Hepatocyte (in vitro differentiated cells): ENCODE measurements at regions not wholly inside any gene's neighbourhood (a gene's known extent, or its start where the extent isn't known, plus 50 kb on each side); places are given as distances from the start of the nearest gene placed in this dataset.

ENCODE experiments used
- DNase-seq: peaks from one replicate; pipeline ENCODE4 v3.0.0-alpha.2; 2016; ENCODE audit warnings: low spot score
- H2AFZ ChIP-seq: fragments of 200-600 bp; sonication (generic); 2 replicates; pipeline ENCODE4 v1.6.0; 2016; ENCODE audit warnings: antibody characterized with exemption, mild to moderate bottlenecking
- H3K27ac ChIP-seq: fragments of 200-600 bp; sonication (generic); 2 replicates; pipeline ENCODE4 v1.5.1; 2016; ENCODE audit warnings: mild to moderate bottlenecking
- H3K27me3 ChIP-seq: fragments of 200-600 bp; sonication (generic); 2 replicates; pipeline ENCODE4 v1.6.1; 2016
- H3K36me3 ChIP-seq: fragments of 200-600 bp; sonication (generic); replicated peaks from 2 replicates; pipeline ENCODE4 v1.5.1; 2016; ENCODE audit warnings: low read depth; ENCODE audit not compliant: insufficient read depth
- H3K4me1 ChIP-seq: fragments of 200-600 bp; sonication (generic); 2 replicates; pipeline ENCODE4 v1.5.1; 2016; ENCODE audit warnings: mild to moderate bottlenecking, moderate library complexity; ENCODE audit not compliant: insufficient read depth
- H3K4me2 ChIP-seq: fragments of 200-600 bp; sonication (generic); 2 replicates; pipeline ENCODE4 v1.6.0; 2016
- H3K4me3 ChIP-seq: fragments of 200-600 bp; sonication (generic); 2 replicates; pipeline ENCODE4 v1.5.1; 2016; ENCODE audit warnings: mild to moderate bottlenecking
- H3K79me2 ChIP-seq: fragments of 200-600 bp; sonication (generic); 2 replicates; pipeline ENCODE4 v1.6.0; 2017; ENCODE audit warnings: mild to moderate bottlenecking
- H3K9me2 ChIP-seq: fragments of 200-600 bp; sonication (generic); replicated peaks from 2 replicates; pipeline ENCODE4 v1.6.0; 2017; ENCODE audit warnings: mild to moderate bottlenecking; ENCODE audit not compliant: insufficient read depth
- H3K9me3 ChIP-seq: fragments of 200-600 bp; sonication (generic); 2 replicates; pipeline ENCODE4 v1.5.1; 2016; ENCODE audit warnings: low read depth, mild to moderate bottlenecking
- H4K20me1 ChIP-seq: fragments of 200-600 bp; sonication (generic); 2 replicates; pipeline ENCODE4 v1.6.0; 2016; ENCODE audit warnings: mild to moderate bottlenecking; ENCODE audit not compliant: insufficient read depth, poor library complexity, severe bottlenecking
- EZH2 ChIP-seq: fragments of 200-600 bp; sonication (generic); IDR thresholded peaks from 2 replicates; pipeline ENCODE4 v1.6.1; 2016; ENCODE audit warnings: antibody characterized with exemption, mild to moderate bottlenecking, borderline replicate concordance
- EZH2phosphoT487 ChIP-seq: fragments of 200-600 bp; sonication (generic); IDR thresholded peaks from one replicate; pipeline ENCODE4 v1.6.1; 2018; ENCODE audit warnings: antibody characterized with exemption, mild to moderate bottlenecking, low read depth, moderate library complexity; ENCODE audit not compliant: unreplicated experiment, severe bottlenecking
- WGBS: methylation state at CpG from one replicate; pipeline ENCODE4 v1.1.6; 2016; ENCODE audit warnings: low lambda C conversion rate; ENCODE audit errors: missing lambda C conversion rate; 5-methylcytosine and 5-hydroxymethylcytosine counted together
- TF ChIP-seq, protein P1 (sequence below): fragments of 200-600 bp; sonication (generic); IDR thresholded peaks from 2 replicates; pipeline ENCODE4 v1.5.1; 2016; ENCODE audit warnings: antibody characterized with exemption, mild to moderate bottlenecking; ENCODE audit not compliant: poor library complexity

DNA sequence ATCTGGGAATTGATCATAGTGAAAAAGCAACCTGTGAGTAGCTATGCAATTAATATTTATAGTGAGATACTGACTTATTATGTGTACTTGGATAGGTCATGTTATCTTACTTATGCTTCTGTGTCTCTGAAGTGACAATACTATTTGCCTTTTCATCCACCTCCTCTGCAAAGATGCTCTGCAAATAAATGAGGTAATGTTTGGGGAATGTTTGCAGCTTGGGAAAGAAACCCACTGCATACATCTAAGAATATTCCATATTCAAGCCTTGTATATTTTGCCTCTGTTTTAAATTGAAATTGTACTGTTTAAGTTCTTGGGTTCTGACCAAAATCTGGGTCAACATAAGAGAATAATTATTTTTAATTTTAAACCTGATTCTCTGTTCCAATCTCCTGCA lies 217.4 kb upstream of the DTNA start:
- Histone ChIP-seq H3K79me2 (no peaks in the 10 kb centered on the region), H3K4me1 (no peaks in the 10 kb centered on the region), H3K36me3 (no peaks in the 10 kb centered on the region), H3K9me2 (no peaks in the 10 kb centered on the region), H3K9me3 (no peaks in the 10 kb centered on the region), H3K4me2 (peak overlapping the region; percentile 92), H2AFZ (peak overlapping the region; percentile 6), H3K4me3 (peak overlapping the region; percentile 14), H4K20me1 (no peaks in the 10 kb centered on the region), H3K27ac (peak overlapping the region; percentile 92), H3K27me3 (peaks cover 52% of the 10 kb centered on the region)
- peak; percentile 20 for DNase-seq
- TF ChIP-seq EZH2 (no peak), EZH2phosphoT487 (no peak)
- TF ChIP-seq, protein P1, sequence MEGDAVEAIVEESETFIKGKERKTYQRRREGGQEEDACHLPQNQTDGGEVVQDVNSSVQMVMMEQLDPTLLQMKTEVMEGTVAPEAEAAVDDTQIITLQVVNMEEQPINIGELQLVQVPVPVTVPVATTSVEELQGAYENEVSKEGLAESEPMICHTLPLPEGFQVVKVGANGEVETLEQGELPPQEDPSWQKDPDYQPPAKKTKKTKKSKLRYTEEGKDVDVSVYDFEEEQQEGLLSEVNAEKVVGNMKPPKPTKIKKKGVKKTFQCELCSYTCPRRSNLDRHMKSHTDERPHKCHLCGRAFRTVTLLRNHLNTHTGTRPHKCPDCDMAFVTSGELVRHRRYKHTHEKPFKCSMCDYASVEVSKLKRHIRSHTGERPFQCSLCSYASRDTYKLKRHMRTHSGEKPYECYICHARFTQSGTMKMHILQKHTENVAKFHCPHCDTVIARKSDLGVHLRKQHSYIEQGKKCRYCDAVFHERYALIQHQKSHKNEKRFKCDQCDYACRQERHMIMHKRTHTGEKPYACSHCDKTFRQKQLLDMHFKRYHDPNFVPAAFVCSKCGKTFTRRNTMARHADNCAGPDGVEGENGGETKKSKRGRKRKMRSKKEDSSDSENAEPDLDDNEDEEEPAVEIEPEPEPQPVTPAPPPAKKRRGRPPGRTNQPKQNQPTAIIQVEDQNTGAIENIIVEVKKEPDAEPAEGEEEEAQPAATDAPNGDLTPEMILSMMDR: no peak

DNA sequence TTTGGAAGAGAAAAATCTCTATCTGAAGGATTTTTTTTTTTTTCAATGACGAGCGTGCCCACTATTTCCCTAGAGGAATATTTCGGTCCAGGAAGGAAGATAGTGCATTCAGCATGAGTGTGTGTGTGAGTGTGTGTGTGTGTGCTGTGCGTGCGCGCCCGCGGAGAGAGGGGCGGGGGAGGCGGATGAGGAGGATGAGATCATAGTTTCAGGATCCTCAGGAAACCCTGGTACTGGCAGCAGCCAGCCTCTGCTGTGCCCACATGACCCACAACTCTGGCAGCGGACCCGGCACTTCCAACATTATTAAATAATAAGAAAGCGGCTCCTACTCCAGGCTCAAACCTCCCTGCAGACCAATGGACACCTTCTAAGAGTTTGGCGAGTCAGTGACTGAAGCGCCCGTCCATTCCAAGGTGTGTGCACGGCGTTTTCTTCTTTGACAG lies 217.0 kb upstream of the DTNA start:
- H2AFZ ChIP-seq: peak overlapping the region; percentile 71
- peak overlapping the region; percentile 92 for H3K27ac ChIP-seq
- WGBS: under 1% methylated on average over 18 of the region's 18 CpGs

DNA sequence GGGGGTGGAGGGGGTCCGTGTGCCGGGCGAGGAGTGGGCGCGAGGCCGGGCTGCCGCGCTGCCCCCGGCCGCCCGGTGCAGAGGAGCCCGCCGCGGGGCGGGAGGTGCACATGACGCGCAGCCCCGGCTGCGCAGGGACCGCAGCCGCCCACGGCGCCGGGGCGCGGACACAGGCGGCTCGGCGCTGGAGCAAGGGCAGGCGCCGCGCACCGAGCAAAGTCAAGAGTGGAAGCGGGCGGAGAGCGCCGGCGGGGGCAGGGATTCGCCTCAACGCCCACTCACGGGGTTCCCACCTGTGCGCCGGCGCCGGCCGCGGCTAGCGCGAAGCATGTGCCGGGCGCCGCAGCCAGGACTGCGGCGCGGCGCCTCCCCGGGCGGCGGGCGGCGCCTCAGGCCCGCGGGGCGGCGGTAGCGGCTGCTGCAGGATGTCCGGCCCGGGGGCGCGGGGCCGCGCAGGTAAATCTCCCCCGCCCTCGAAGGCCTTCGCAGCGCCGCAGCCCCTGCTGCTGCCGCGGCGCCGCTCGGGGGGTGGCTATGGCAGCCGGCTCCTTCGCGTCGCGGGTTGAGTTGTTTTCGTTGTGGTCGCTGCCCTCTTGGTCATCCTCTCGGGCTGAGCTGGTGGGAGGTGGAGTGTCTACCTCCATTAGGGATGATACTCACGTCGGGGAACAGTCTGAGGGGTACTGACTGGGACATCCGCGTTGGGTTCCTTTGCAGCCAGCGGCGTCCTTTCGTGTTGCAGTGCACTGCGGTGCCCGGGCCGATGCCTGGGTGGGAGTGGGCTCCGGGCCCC lies 216.3 kb upstream of the DTNA start:
- H3K4me3 ChIP-seq: peak overlapping the region; percentile 88
- peak overlapping the region; percentile 92 for H3K27ac ChIP-seq
- no peaks in the 10 kb centered on the region for H3K9me2 ChIP-seq
- H2AFZ ChIP-seq: peak overlapping the region; percentile 71
- no peaks in the 10 kb centered on the region for H4K20me1 ChIP-seq
- peak; percentile 79 for DNase-seq
- H3K4me1 ChIP-seq: no peaks in the 10 kb centered on the region
- TF ChIP-seq EZH2phosphoT487: peak; percentile 14
- peak; percentile 37 for TF ChIP-seq EZH2
- TF ChIP-seq, protein P1: no peak
- under 1% methylated on average over 64 of the region's 101 CpGs for WGBS
- H3K36me3 ChIP-seq: no peaks in the 10 kb centered on the region
- H3K79me2 ChIP-seq: no peaks in the 10 kb centered on the region
- peaks cover 53% of the 10 kb centered on the region for H3K27me3 ChIP-seq
- H3K4me2 ChIP-seq: peak overlapping the region; percentile 92
- H3K9me3 ChIP-seq: no peaks in the 10 kb centered on the region

More for the DNA sequence above, 217.0 kb upstream of the DTNA start:
- H3K36me3 ChIP-seq: no peaks in the 10 kb centered on the region
- H3K27me3 ChIP-seq: peaks cover 53% of the 10 kb centered on the region
- no peaks in the 10 kb centered on the region for H3K4me1 ChIP-seq
- no peak for TF ChIP-seq EZH2
- no peak for TF ChIP-seq EZH2phosphoT487
- TF ChIP-seq, protein P1: no peak
- no peaks in the 10 kb centered on the region for H3K79me2 ChIP-seq
- peak overlapping the region; percentile 92 for H3K4me2 ChIP-seq
- H3K9me3 ChIP-seq: no peaks in the 10 kb centered on the region
- H3K4me3 ChIP-seq: peak overlapping the region; percentile 88
- DNase-seq: peak; percentile 87
- H4K20me1 ChIP-seq: no peaks in the 10 kb centered on the region
- H3K9me2 ChIP-seq: no peaks in the 10 kb centered on the region
